GM12873 (cell line): ENCODE measurements at regions not wholly inside any gene's neighbourhood (a gene's known extent, or its start where the extent isn't known, plus 50 kb on each side); places are given as distances from the start of the nearest gene placed in this dataset.

Source experiments
- TF ChIP-seq, protein P1 (sequence below): IDR thresholded peaks from 2 replicates; pipeline ENCODE4 v1.5.1; 2012; ENCODE audit warnings: low read depth, mild to moderate bottlenecking, moderate library complexity, low read length, control low read depth; ENCODE audit not compliant: insufficient read depth; ENCODE audit errors: missing control alignments

DNA sequence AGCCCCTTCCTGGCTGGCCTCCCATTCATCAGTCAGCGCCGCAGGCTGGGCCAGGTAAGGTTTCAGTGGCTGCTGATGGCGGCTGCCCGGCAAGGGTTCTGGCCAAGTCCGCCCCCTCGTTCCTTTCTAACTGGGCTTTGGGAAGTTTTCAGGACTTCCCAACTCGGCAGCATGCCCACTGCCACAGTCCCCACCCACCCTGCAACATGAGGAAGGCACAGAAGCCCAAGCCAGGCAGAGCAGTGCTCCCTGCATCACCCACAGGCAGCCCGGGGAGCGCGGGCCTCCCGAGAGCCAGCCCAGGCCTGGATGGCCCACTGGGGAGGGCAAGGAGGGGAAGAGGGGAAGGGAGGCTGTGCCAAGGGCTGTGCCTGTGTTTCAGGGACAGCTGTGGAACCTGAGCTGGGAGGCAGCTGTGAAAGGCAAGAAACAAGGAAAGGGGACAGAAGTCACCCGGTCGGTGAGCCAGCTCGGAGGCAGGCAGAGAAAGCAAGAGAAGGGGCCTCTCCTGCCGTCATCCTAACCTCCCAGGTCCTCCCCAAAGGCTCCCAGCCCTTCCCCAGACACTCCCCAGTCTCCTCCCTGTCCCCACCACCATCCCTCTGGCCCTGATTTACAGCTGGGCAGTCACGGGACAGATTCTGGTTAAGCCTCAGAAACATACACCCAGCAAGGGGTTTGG, 73.9 kb downstream of the CPN2 start:
- TF ChIP-seq, protein P1, sequence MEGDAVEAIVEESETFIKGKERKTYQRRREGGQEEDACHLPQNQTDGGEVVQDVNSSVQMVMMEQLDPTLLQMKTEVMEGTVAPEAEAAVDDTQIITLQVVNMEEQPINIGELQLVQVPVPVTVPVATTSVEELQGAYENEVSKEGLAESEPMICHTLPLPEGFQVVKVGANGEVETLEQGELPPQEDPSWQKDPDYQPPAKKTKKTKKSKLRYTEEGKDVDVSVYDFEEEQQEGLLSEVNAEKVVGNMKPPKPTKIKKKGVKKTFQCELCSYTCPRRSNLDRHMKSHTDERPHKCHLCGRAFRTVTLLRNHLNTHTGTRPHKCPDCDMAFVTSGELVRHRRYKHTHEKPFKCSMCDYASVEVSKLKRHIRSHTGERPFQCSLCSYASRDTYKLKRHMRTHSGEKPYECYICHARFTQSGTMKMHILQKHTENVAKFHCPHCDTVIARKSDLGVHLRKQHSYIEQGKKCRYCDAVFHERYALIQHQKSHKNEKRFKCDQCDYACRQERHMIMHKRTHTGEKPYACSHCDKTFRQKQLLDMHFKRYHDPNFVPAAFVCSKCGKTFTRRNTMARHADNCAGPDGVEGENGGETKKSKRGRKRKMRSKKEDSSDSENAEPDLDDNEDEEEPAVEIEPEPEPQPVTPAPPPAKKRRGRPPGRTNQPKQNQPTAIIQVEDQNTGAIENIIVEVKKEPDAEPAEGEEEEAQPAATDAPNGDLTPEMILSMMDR, result no peak

GRCh38 chr3:194277786-194278130, 73.4 kb downstream of the CPN2 start:
- TF ChIP-seq, protein P1, result no peak

DNA sequence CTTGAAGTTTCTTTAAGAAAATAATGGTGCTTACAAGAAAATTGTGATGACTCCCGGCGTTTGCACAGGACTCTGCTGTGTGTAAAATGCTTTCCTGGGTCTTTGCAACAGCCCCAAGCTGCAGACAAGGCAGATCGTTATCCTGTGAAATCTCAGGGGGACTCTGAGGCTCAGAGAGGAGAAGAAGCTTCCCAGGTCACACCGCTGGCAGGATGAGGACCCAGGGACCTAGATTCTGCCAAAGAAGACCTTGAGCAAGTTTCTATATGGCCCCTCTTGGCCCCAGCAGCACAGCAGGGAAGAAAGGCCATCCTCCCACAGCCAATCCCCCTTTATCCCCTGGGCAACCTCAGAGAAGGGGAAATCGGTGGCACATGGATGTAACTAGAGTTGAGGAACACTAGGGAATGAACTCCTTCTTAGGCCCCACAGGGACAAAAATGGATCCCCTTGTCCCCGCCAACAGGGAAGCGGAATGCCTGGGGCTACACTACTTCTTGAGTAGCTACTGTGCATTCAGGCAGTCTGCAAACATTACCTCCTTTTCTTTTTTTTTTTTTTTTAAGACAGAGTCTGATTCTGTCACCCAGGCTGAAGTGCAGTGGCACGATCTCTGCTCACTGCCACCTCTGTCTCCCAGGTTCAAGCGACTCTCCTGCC, 72.8 kb downstream of the CPN2 start:
- TF ChIP-seq, protein P1, result no peak

DNA sequence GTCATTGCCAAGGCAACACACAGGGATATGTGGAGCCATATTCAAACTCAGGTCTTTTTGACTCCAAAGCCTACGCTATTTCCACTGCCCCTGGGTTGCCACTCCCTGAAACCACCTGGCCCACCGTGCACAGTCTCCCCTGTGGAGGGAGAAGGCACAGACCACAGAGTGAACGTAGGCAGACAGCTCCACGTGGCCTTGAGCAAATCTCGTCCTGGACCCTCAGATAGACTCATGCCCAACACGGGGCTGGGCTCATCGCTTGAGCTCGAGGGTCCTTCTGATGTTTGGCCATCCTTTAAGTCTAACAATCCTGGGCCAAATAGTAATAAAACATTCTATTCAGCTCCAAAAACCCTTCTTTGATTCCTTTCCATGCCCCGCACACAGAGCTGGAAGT, 72.0 kb downstream of the CPN2 start:
- TF ChIP-seq, protein P1, result no peak

DNA sequence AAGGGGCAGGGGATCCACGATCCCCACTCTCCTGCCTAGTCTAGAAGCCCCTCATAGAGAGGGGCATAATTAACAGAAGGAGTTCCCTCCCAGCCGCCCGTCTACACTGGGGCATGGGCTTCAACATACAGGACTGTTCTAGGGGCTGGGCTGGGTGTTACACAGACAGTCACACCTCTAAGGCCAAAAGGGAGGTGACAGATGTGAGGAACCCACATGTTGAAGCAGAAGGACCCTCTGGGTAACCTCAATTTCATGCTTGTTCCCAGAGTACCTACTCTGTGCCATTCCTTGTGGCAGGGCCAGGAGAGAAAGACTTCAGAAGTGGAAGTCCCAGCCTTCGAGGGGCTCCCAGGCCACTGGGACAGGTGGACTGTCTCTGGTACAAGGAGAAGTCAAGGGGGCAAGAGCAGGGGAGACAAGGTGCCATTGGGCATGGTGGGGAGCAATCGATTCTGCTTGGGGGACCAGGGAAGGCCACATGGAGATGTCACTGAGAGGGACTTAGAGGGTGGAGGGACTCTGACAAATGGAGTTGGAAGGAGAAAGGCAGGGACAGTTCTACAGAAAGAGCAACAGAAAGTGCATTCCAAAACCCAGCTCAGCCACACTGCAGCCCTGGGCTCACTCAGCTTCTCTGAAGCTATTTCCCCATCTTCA, 71.3 kb downstream of the CPN2 start:
- TF ChIP-seq, protein P1, result no peak

GRCh38 chr3:194280777-194281176, 70.4 kb downstream of the CPN2 start:
- TF ChIP-seq, protein P1, result no peak

DNA sequence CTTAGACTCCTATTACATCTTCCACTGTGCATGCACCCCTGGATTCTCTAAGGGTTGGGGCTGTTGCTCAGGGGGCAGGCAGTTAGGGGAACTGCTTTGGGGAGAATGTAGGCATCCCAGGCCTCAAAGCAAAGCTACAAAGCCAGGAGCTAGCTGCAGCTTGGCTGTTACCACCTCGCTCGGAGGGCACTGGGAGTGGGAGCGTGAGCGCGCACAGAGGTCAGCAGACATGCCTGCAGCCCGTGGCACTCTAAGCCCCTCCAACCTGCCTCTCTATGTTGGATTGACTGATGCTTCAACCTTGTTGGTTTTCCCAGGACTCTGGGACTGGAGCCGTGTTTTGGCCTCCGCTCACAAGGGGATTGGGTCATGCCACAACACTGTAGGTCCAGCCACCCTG, 69.8 kb downstream of the CPN2 start:
- TF ChIP-seq, protein P1, result no peak
